ENCODE measurements at regions not wholly inside any gene's neighbourhood (a gene's known extent, or its start where the extent isn't known, plus 50 kb on each side); places are given as distances from the start of the nearest gene placed in this dataset.
"Not testable (repeated sequence)": the region's sequence is repeated elsewhere in the genome, so short reads cannot be mapped to it uniquely, and the experiment has no call there.

- TF ChIP-seq, protein P1, sequence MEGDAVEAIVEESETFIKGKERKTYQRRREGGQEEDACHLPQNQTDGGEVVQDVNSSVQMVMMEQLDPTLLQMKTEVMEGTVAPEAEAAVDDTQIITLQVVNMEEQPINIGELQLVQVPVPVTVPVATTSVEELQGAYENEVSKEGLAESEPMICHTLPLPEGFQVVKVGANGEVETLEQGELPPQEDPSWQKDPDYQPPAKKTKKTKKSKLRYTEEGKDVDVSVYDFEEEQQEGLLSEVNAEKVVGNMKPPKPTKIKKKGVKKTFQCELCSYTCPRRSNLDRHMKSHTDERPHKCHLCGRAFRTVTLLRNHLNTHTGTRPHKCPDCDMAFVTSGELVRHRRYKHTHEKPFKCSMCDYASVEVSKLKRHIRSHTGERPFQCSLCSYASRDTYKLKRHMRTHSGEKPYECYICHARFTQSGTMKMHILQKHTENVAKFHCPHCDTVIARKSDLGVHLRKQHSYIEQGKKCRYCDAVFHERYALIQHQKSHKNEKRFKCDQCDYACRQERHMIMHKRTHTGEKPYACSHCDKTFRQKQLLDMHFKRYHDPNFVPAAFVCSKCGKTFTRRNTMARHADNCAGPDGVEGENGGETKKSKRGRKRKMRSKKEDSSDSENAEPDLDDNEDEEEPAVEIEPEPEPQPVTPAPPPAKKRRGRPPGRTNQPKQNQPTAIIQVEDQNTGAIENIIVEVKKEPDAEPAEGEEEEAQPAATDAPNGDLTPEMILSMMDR (IDR thresholded peaks at IDR 0.05), result no peak
- H3K36me3 ChIP-seq, result no peaks in the 10 kb centered on the region
- H3K27me3 ChIP-seq, result no peaks in the 10 kb centered on the region
- intact Hi-C loops (cut with DNase I), result no loop called here
- H3K9me3 ChIP-seq, result no peaks in the 10 kb centered on the region
- H3K4me3 ChIP-seq, result no peak overlapping the region
- H3K27ac ChIP-seq, result no peak overlapping the region
- DNase-seq (ENCODE audit: low spot score in 2 of 2), result no peak
- no peaks in the 10 kb centered on the region for H3K4me1 ChIP-seq
Observed at GRCh38 chr12:34151019-34151418, 128.7 kb downstream of the ALG10 start.

DNA sequence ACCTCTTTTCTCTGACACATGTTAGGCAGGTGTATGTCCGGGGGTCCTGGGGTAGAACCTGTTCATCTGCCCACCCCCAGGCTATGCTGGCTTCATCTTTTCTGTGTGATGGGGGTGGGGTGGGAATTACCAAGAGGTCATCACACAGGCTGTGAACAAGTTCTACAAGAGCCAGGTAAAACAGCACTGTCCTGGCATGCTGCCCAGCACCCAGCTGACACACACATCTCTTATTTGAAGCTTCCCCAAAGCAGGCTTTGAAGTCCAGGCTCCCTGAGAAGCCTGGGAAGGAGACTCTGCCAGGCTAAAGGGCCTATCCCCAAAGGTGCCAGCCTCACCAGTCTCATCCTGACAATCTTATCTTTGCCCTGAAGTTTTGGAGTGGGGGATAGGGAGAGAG, 141.1 kb downstream of the ALG10 start:
- intact Hi-C loops (cut with DNase I), result no loop called here
- no peak overlapping the region for H3K4me3 ChIP-seq
- no peaks in the 10 kb centered on the region for H3K4me1 ChIP-seq
- no peaks in the 10 kb centered on the region for H3K9me3 ChIP-seq
- no peak overlapping the region for H3K27ac ChIP-seq
- H3K27me3 ChIP-seq, result no peaks in the 10 kb centered on the region
- H3K36me3 ChIP-seq, result no peaks in the 10 kb centered on the region
- TF ChIP-seq, protein P1 (IDR thresholded peaks at IDR 0.05), result no peak
- DNase-seq (ENCODE audit: low spot score in 2 of 2), result no peak

GRCh38 chr12:34166427-34167060, 144.2 kb downstream of the ALG10 start:
- Histone ChIP-seq H3K27ac (no peak overlapping the region), H3K9me3 (no peaks in the 10 kb centered on the region), H3K4me3 (no peak overlapping the region), H3K36me3 (no peaks in the 10 kb centered on the region), H3K27me3 (no peaks in the 10 kb centered on the region), H3K4me1 (no peaks in the 10 kb centered on the region)
- TF ChIP-seq, protein P1 (IDR thresholded peaks at IDR 0.05), result no peak
- DNase-seq (ENCODE audit: low spot score in 2 of 2), result no peak
- intact Hi-C loops (cut with DNase I), result no loop called here

DNA sequence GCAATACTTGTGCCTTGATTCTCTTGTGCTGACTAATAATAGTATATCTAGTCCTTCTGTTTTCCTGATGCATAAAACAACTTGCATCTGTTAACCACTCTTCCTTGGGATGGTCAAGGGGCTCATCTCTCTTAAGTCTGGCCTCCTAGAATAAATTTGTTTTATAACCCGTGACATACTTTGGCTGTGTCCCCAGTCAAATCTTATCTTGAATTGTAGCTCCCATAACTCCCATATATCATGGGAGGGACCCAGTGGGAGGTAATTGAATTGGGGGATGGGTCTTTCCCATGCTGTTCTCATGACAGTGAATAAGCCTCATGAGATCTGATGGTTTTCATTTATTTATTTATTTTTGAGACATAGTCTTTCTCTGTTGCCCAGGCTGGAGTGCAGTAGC, 146.2 kb downstream of the ALG10 start:
- H3K27me3 ChIP-seq; DNase-seq (ENCODE audit: low spot score in 2 of 2); H3K36me3 ChIP-seq; H3K4me1 ChIP-seq; H3K4me3 ChIP-seq; H3K27ac ChIP-seq; intact Hi-C loops (cut with DNase I); H3K9me3 ChIP-seq: not testable (repeated sequence)

DNA sequence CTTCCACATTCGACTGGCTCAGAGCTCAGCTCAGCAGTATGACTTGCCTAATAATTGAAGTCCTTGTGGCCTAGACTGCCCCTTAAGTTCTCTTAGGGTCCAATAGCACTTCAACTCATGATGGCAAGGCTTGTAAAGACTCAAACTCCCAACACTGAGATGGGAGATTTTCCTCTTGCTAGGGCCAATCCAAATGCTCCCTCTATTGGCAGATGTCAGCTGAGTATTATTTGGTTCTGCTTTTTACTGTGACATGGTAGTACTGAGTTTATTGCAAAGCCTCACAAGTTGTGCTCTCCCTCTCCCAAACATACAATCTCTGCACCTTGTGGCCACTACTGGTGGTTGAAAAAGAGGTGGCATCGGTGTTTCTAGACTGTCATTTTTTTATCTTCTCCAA, 164.2 kb downstream of the ALG10 start:
- H3K4me1 ChIP-seq, result no peaks in the 10 kb centered on the region
- no peaks in the 10 kb centered on the region for H3K36me3 ChIP-seq
- TF ChIP-seq, protein P1 (IDR thresholded peaks at IDR 0.05), result no peak
- intact Hi-C loops (cut with DNase I), result no loop called here
- H3K27me3 ChIP-seq, result no peaks in the 10 kb centered on the region
- no peaks in the 10 kb centered on the region for H3K9me3 ChIP-seq
- DNase-seq (ENCODE audit: low spot score in 2 of 2), result no peak
- H3K27ac ChIP-seq, result no peak overlapping the region
- H3K4me3 ChIP-seq, result no peak overlapping the region

DNA sequence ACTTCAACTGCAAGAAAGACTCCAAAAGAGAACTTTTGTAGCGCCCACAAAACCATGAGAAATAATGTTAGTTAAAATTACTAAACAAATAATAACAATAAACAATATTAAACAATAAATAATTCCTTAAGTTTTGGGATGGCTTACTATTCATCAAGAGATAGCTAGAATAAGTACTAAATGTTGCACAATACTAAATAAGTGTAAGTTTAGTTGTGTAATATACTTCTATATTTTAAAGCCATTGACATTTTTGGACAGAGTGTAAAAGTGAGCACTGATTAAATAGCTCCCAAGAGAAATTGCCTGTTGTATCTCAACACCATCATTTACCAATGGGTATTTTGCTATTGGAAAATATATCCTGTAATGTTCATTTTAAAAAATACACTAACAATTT, 166.7 kb downstream of the ALG10 start:
- DNase-seq (ENCODE audit: low spot score in 2 of 2), result no peak
- H3K27me3 ChIP-seq, result no peaks in the 10 kb centered on the region
- TF ChIP-seq, protein P1 (IDR thresholded peaks at IDR 0.05), result no peak
- intact Hi-C loops (cut with DNase I), result no loop called here
- no peaks in the 10 kb centered on the region for H3K4me1 ChIP-seq
- no peaks in the 10 kb centered on the region for H3K9me3 ChIP-seq
- no peak overlapping the region for H3K27ac ChIP-seq
- H3K4me3 ChIP-seq, result no peak overlapping the region
- no peaks in the 10 kb centered on the region for H3K36me3 ChIP-seq

Data from ascending aorta (tissue), 2 donors.